ENCODE measurements at regions not wholly inside any gene's neighbourhood (a gene's known extent, or its start where the extent isn't known, plus 50 kb on each side); places are given as distances from the start of the nearest gene placed in this dataset.
"Not testable (repeated sequence)": the region's sequence is repeated elsewhere in the genome, so short reads cannot be mapped to it uniquely, and the experiment has no call there.

DNA sequence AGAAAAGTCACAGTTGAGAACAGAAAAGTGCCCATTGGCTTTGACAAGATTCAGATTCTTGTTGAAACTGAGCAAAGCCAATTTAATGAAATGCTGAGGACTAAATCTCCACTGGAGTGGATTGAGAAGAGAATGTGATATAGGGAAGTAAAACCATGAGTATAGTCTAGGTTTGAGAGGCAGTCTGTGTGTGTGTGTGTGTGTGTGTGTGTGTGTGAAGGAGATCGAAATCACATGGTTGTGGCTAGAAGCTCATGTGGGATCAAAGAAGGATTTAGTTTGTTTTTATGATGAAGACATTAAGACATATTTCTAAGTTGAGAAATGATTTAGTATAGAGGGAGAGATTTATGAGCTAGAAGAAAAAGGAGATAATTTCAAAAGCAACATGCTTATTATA is 275.7 kb upstream of the DAB2 start:
- DNase-seq = no peak

GRCh38 chr5:39698838-39699560 is 274.2 kb upstream of the DAB2 start:
- DNase-seq = no peak

DNA sequence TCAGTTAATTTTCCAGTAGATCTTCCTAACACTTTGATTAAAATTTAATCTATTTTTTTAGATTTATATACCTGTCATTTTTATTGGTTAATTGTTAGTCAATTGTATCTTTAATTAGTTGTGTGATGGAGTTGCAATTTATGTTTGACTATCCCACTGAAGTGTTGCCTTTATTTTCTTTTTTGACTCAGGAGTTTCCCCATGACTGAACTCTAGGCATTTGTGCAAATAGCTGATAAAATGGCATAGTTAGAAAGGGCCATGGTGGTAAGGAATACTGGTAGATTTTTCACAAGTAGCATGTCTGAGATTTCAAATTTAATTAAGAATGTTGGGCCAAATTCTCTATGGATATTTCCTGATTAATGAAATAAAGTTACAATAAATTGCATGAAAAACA is 273.1 kb upstream of the DAB2 start:
- DNase-seq = no peak

DNA sequence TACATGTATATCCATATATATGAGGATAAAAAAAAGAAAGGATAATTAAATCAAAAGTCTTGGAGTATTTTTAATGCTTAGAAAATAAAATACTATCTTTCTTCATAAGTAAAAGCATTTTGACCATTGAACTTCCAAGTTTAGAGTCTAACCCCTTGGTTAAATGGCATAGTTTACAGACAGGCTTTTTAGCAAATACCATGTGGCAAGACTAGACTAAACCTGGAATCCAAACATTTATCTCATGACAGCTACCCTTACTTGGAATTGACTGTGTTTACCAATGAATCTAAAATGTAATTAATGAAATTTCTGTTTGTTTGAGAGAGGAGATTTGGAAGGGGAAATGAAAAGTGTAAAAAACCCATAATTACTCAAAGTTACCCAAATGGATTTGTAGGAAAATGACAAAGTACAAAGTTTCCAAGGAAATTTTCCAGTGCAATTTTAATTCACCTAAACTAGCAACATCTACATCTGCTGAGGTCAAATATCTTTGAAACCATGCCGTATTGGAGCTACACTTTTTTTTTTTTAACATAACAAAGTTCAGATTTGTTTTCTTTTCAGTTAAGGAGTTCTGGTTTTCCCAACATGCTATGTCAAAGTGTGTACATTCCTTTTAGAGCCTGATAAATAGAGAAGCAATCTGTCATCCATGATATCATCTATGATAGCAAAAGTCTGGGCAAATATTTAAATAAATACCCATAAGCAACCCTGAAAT is 272.1 kb upstream of the DAB2 start:
- DNase-seq = no peak

DNA sequence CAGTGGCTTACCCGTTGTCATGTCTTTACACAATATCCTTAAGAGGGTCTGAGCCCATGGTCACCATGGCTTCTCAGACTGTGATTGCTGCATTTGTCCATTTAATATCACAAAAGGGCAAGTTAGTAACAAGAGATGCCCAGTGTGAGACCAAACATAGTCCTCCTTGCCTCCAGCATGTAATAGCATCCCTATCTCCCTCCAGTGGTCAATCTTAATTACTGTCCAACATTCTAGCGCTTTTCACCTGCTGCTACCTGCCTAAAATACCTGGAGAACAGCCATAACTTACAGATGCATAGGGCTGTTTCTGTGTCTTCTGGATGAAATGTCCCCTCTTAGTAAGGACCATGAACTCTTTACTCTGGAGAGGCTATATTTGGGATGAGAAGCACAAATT is 267.2 kb upstream of the DAB2 start:
- DNase-seq = no peak

- DNase-seq = no peak
Measured at GRCh38 chr5:39691136-39691535, 266.4 kb upstream of the DAB2 start.

- DNase-seq = no peak
Measured at GRCh38 chr5:39689919-39690318, 265.1 kb upstream of the DAB2 start.

DNA sequence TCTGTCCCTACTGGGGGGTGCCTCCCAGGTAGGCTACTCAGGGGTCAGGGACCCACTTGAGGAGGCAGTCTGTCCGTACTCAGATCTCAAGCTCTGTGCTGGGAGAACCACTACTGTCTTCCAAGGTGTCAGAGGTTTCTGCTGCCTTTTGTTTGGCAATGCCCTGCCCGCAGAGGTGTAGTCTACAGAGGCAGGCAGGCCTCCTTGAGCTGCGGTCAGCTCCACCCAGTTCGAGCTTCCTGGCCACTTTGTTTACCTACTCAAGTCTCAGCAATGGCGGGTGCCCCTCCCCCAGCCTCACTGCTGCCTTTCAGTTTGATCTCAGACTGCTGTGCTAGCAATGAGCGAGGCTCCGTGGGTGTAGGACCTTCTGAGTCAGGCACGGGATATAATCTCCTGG is 263.1 kb upstream of the DAB2 start:
- DNase-seq = not testable (repeated sequence)

DNA sequence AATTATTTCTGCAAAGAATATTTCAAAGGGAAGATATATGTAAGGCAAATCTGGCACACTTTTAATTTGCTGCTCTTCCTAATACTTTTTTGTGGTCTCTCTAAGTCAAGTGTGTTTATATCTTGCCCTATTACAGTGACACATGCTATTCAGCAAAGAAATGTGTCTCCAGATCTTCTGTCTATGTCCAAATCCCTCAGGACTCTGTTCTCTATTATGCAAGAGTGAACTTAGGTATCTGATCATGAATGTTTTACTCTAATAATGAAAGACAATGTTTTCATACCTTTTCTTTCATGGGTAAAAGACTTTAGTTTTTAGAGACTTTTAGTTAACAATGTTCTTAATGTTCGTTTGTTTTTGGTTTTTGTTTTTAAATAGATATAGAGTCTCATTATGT is 255.4 kb upstream of the DAB2 start:
- no peak for DNase-seq

DNA sequence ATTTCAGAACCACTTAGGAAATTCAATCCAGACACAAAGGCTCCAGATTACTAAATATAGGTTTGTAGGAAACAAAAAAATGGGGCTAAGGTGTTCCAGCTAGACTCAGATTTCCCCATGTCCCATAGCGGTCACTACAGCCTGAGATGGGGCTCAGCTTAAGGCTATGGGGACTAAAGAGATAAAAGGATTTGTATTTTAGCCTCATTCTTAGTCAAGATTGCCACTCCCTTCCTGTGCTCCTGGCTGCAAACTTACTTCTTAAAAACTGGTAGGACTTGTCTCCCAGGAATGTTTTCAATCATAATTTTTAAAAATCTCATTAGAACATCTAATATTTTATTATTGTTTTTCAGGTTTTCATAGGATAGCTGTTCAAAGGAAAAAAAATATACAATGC is 253.8 kb upstream of the DAB2 start:
- DNase-seq = no peak

DNA sequence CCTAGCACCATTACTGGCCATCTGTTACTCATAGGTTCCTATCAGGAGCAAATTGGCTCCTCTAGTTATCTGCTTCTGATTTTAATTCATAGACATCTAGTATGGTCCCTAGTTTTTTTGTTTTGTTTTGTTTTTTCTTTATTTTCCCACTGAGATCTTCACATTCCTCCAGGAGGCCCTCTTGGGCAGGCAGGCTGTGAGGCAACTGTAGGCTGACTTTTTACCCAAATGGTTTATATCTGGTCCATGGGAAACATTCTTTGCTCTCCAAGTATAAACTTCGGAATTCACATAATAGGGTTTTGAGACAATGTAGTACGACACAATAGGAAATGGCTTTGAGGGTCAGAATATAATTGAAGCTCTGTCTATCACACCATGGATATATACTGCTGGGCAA is 250.9 kb upstream of the DAB2 start:
- no peak for DNase-seq

- no peak for DNase-seq
Measured at GRCh38 chr5:39674209-39675082, 249.7 kb upstream of the DAB2 start.

DNA sequence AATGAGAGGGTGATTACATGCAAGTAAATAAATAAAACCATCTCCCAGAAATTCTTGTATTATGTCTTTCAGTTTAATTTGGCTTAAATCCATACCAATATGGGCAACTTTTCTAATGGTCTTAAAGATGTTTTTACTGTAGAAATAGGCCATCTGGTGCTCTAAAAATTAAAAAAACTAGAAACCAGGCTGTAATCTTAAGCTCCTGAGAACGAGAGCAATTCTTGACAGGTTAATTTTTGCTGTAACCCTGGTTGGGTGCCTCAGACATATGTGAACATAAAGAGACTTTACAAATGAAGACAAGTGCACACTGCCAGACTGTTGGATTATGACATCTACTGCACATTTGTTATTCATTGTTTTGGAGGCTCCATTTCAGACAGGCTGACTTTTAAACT is 246.8 kb upstream of the DAB2 start:
- peak in 1 of 3 donors; percentile 21 for DNase-seq

- DNase-seq = no peak
Measured at GRCh38 chr5:39670955-39671354, 246.2 kb upstream of the DAB2 start.

DNA sequence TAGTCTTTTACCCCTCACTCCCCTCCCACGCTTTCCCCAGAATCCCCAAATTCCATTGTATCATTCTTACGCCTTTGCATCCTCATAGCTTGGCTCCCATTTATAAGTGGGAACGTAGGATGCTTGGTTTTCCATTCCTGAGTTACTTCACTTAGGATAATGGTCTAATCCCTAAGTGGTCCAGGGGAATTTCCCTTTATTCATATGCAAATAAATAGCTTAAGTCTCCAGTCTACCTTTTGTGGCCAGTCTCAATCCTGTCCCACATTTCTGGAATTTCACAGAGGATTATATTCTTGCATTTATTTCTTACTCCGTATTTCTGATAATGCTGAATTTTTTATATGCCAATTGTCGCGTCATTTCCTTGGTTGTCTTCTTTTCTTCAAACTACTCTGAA is 245.6 kb upstream of the DAB2 start:
- DNase-seq = no peak

- DNase-seq = no peak
Measured at GRCh38 chr5:39668980-39669379, 244.2 kb upstream of the DAB2 start.

DNA sequence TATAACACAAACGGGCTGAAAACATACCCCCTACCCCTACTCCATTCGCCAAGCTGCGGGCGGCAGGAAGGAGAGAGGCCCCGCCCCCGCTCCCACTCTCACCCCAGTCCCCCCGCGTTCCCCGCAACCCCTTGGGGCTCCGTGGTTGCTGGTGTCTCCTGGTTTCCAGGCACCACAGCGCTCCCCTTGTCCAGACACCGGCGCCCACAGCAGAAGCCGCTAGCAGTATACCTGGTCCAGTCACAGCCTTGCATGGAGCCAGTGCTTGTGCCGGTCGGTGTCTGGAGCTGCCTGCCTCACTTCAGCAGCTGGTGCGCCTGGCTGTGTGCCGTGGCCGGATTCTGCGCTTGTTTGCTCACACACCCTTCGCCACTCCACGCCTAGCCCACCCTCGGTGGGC is 240.5 kb upstream of the DAB2 start:
- DNase-seq = no peak

DNA sequence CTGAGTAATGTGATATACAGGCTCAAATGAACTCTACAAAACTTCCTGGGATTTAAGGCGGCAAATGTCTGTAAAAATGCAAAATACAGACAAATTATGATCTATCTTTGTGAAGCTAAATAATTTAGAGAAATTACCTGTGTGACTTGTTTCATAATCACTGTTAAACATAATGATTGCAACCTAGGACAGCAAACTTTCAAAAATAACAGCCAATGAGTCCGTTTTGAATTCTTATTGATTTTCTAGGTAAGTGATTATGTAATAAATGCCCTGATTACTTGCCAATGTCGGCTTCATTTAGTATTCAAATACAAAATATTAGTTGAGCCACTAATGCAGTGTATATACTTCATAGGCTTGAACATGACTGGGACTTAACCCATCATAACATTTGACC is 238.2 kb upstream of the DAB2 start:
- DNase-seq = no peak

GRCh38 chr5:39661026-39661779 is 236.4 kb upstream of the DAB2 start:
- DNase-seq = no peak

GRCh38 chr5:39660020-39660419 is 235.2 kb upstream of the DAB2 start:
- DNase-seq = no peak

- no peak for DNase-seq
Measured at GRCh38 chr5:39658866-39659265, 234.1 kb upstream of the DAB2 start.

GRCh38 chr5:39657943-39658342 is 233.2 kb upstream of the DAB2 start:
- no peak for DNase-seq
